Pancreas (tissue), 10 donors: ENCODE measurements at regions not wholly inside any gene's neighbourhood (a gene's known extent, or its start where the extent isn't known, plus 50 kb on each side); places are given as distances from the start of the nearest gene placed in this dataset.

Experiments used
- ATAC-seq, 4 donors: fragments of 200-7000 bp; cut with Tn5 transposase; one replicate each; pipeline versions ENCODE4 v1.8.0 to v1.9.1; 2020; ENCODE audit warnings: mild to moderate bottlenecking in 4 of 4, moderate library complexity in 4 of 4
- DNase-seq, 6 donors: peaks; one replicate each; pipeline ENCODE4 v3.0.0-alpha.2; 2020
- FAIRE-seq: peaks from 2 replicates; lab custom pipeline; 2012; peaks lifted over from hg19 to GRCh38; lab: Jason Lieb, UNC
- H3K27ac ChIP-seq, 4 donors: fragments of 200-600 bp; sonication (generic); 1 replicate in 3 of 4; 2 replicates in 1 of 4; pipeline versions ENCODE4 v1.5.0 to v1.8.0; 2020
- H3K27me3 ChIP-seq, 4 donors: fragments of 200-600 bp; one replicate each; pipeline ENCODE4 v1.8.0; 2021
- H3K36me3 ChIP-seq, 3 donors: fragments of 200-600 bp; sonication (generic) in 1 of 3; one replicate each; pipeline versions ENCODE4 v1.5.0 to v1.8.0; 2020 to 2021
- H3K4me1 ChIP-seq, 3 donors: fragments of 200-600 bp; one replicate each; pipeline ENCODE4 v1.8.0; 2021
- H3K4me3 ChIP-seq, 4 donors: fragments of 200-600 bp; sonication (generic) in 2 of 4; one replicate each; pipeline versions ENCODE4 v1.5.0 to v1.8.0; 2020 to 2021
- H3K9me3 ChIP-seq, 4 donors: fragments of 200-600 bp; one replicate each; pipeline ENCODE4 v1.8.0; 2021
- CTCF ChIP-seq, 4 donors: fragments of 200-600 bp; sonication (generic) in 3 of 4; IDR thresholded peaks; one replicate each; pipeline versions ENCODE4 v1.5.0 to v1.8.0; 2021; ENCODE audit warnings: antibody characterized with exemption in 4 of 4
- WGBS, 2 donors: extraction: QIAGEN DNeasy Blood & Tissue Kit; methylation state at CpG; one replicate each; pipeline ENCODE4 v1.1.7; 2013; 5-methylcytosine and 5-hydroxymethylcytosine counted together
- intact Hi-C, 3 donors: fragments of 100-400 bp; cut with DNase I; formaldehyde crosslinking; loops; one replicate each; pipeline versions ENCODE4 v1.11.1 to v1.14.2; 2022
- donor health status: healthy with polysubstance abuse.
- donor health status: DM: no; HTN: no; CAD: no; lungs with moderate emphysema.
- donor health status: DM: no; HTN: no; CAD: no.
- donor health status: control.
- donor health status: control.
- donor health status: Bipolar disorder and iron deficiency.
- donor health status: DM: yes; HTN: yes; CAD: no.
- donor health status: DM: no; HTN: no; CAD: no.
- donor health status: DM: no; HTN: no; CAD: no.
- donor health status: DM: yes; HTN: yes; CAD: no.

GRCh38 chr20:57009355-57009754 lies 257.1 kb downstream of the BMP7 start:
- ATAC-seq (no peak), DNase-seq (no peak), FAIRE-seq (no peak)
- Histone ChIP-seq H3K27me3 (peaks cover 0 to 6% (median 2%) of the 10 kb centered on the region in 4 donors), H3K4me3 (no peak overlapping the region), H3K27ac (no peak overlapping the region), H3K36me3 (no peaks in the 10 kb centered on the region), H3K9me3 (no peaks in the 10 kb centered on the region), H3K4me1 (no peaks in the 10 kb centered on the region)
- intact Hi-C loops, result no loop called here
- TF ChIP-seq CTCF (IDR thresholded peaks at IDR 0.05), result no peak
- WGBS, 2 donors, result 38 to 52% methylated on average over 3 of the region's 3 CpGs

- H3K36me3 ChIP-seq, result no peaks in the 10 kb centered on the region
- no peaks in the 10 kb centered on the region for H3K4me1 ChIP-seq
- no peaks in the 10 kb centered on the region for H3K9me3 ChIP-seq
- 54 to 60% methylated on average over 7 of the region's 7 CpGs for WGBS, 2 donors
- ATAC-seq (no peak), DNase-seq (no peak), FAIRE-seq (no peak)
- H3K4me3 ChIP-seq, result no peak overlapping the region
- intact Hi-C loops, result no loop called here
- peaks cover 0 to 7% (median 2%) of the 10 kb centered on the region in 4 donors for H3K27me3 ChIP-seq
- no peak for TF ChIP-seq CTCF (IDR thresholded peaks at IDR 0.05)
- no peak overlapping the region for H3K27ac ChIP-seq
Observed at GRCh38 chr20:57009775-57010174, 256.7 kb downstream of the BMP7 start.

GRCh38 chr20:57012691-57013090 lies 253.8 kb downstream of the BMP7 start:
- no peaks in the 10 kb centered on the region for H3K36me3 ChIP-seq
- WGBS, 2 donors, result 79 to 90% methylated on average over 6 of the region's 6 CpGs
- no peak for ATAC-seq
- peaks cover 0 to 9% (median 2%) of the 10 kb centered on the region in 4 donors for H3K27me3 ChIP-seq
- H3K27ac ChIP-seq, result no peak overlapping the region
- intact Hi-C loops, result no loop called here
- H3K4me1 ChIP-seq, result no peaks in the 10 kb centered on the region
- no peak overlapping the region for H3K4me3 ChIP-seq
- no peaks in the 10 kb centered on the region for H3K9me3 ChIP-seq
- no peak for DNase-seq
- FAIRE-seq, result no peak
- TF ChIP-seq CTCF (IDR thresholded peaks at IDR 0.05), result no peak

GRCh38 chr20:57013217-57013616 lies 253.2 kb downstream of the BMP7 start:
- H3K27me3 ChIP-seq, result peaks cover 0 to 9% (median 2%) of the 10 kb centered on the region in 4 donors
- 61 to 81% methylated on average over 1 of the region's 1 CpG for WGBS, 2 donors
- TF ChIP-seq CTCF (IDR thresholded peaks at IDR 0.05), result no peak

GRCh38 chr20:57013741-57014140 lies 252.7 kb downstream of the BMP7 start:
- Histone ChIP-seq H3K27me3 (peaks cover 0 to 14% (median 2%) of the 10 kb centered on the region in 4 donors), H3K4me1 (no peaks in the 10 kb centered on the region), H3K36me3 (no peaks in the 10 kb centered on the region), H3K27ac (no peak overlapping the region), H3K9me3 (no peaks in the 10 kb centered on the region), H3K4me3 (no peak overlapping the region)
- peak in 2 of 4 donors; percentile 43 to 59 for ATAC-seq
- peak in 1 of 6 donors; percentile 59 for DNase-seq
- intact Hi-C loops, result no loop called here
- 2 to 4% methylated on average over 19 of the region's 19 CpGs for whole genome bisulfite sequencing, 2 donors
- TF ChIP-seq CTCF (IDR thresholded peaks at IDR 0.05), result no peak
- no peak for FAIRE-seq

More at GRCh38 chr20:57013217-57013616, 253.2 kb downstream of the BMP7 start:
- FAIRE-seq, result no peak
- no peak overlapping the region for H3K27ac ChIP-seq
- no peaks in the 10 kb centered on the region for H3K36me3 ChIP-seq
- no peak for ATAC-seq
- no peak overlapping the region for H3K4me3 ChIP-seq
- H3K4me1 ChIP-seq, result no peaks in the 10 kb centered on the region
- DNase-seq, result no peak
- intact Hi-C loops, result no loop called here
- no peaks in the 10 kb centered on the region for H3K9me3 ChIP-seq
